LNCAP (cell line): ENCODE measurements at regions not wholly inside any gene's neighbourhood (a gene's known extent, or its start where the extent isn't known, plus 50 kb on each side); places are given as distances from the start of the nearest gene placed in this dataset.

Experiments
- TF ChIP-seq, protein P1 (sequence below): fragments of 450-650 bp; IDR thresholded peaks from 2 replicates; pipeline ENCODE4 v1.5.1; 2017; ENCODE audit warnings: mild to moderate bottlenecking

DNA sequence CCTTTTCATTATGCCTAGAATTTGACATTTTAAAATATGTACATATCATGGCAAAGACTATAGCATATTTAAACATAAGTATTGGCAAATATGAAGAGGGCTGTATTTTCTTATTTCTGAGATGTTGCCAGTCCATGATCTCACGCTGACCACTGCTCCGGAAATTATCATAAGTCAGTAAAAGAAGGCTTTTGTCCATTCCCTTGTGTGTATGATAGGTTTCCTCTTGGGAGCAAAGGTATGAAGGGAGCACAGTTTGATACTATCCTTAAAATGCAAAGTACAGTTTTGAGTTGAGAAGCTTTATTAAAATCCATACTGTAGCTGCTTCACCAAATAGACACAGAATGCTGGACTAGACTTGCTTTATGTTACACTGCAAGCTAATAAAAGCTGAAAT, 52.6 kb upstream of the AGA start:
- TF ChIP-seq, protein P1, sequence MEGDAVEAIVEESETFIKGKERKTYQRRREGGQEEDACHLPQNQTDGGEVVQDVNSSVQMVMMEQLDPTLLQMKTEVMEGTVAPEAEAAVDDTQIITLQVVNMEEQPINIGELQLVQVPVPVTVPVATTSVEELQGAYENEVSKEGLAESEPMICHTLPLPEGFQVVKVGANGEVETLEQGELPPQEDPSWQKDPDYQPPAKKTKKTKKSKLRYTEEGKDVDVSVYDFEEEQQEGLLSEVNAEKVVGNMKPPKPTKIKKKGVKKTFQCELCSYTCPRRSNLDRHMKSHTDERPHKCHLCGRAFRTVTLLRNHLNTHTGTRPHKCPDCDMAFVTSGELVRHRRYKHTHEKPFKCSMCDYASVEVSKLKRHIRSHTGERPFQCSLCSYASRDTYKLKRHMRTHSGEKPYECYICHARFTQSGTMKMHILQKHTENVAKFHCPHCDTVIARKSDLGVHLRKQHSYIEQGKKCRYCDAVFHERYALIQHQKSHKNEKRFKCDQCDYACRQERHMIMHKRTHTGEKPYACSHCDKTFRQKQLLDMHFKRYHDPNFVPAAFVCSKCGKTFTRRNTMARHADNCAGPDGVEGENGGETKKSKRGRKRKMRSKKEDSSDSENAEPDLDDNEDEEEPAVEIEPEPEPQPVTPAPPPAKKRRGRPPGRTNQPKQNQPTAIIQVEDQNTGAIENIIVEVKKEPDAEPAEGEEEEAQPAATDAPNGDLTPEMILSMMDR, result no peak

DNA sequence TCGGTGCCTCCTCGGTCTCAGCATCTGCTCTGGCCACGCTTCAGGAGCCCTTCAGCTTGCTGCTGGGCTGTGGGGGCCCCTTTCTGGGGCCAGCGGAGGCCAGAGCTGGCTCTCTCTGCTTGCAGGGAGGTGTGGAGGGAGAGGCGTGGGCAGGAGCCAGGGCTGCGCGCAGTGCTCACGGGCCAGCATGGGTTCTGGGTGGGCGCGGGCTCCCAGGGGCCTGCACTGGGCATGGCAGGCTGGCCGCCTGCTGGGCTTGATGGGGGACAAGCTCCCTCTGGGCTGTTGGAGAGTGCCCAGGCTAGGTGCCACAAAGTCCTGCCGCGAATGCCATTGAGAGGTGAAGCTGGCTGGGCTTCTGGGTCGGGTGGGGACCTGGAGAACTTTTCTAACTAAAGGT, 57.3 kb upstream of the AGA start:
- TF ChIP-seq, protein P1, result no peak

DNA sequence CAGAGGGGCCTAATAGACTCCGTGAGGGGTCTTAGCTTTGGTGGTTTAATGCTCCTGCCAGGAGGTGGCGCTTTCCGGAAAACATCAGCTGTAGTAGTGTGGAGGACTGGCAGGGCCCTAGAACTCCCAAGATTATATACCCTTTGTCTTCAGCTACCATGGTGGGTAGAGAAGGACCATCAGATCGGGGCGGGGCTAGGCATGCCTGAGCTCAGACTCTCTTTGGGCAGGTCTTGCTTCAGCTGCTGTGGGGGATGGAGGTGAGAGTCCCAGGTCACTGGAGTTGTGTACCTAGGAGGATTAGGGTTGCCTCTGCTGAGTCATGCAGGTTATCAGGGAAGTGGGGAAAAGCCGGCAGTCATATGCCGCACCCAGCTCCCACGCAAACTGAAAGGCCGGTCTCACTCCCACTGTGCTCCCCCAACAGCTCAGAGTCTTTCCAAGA, 63.0 kb upstream of the AGA start:
- TF ChIP-seq, protein P1, result no peak; the same call in 1 of the 2 replicates

DNA sequence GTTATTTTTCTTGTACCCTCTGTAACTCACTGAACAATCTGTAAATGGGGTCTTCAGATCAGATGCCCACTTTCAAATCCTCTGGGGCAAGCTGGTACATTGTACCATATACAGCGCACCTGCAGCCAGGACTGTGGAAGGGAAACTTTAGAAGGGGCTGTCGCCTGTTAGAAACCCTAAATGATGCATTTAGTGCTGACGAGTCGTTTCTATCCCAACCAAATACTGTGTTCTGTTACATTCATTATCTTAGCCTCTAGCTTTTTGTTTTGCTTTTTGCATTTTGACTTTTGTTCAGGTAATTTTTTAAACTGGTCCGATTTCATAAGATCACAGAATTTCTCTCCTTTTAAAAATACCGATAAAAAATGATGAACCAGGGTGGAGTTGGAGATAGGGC, 66.4 kb upstream of the AGA start:
- TF ChIP-seq, protein P1, result no peak

DNA sequence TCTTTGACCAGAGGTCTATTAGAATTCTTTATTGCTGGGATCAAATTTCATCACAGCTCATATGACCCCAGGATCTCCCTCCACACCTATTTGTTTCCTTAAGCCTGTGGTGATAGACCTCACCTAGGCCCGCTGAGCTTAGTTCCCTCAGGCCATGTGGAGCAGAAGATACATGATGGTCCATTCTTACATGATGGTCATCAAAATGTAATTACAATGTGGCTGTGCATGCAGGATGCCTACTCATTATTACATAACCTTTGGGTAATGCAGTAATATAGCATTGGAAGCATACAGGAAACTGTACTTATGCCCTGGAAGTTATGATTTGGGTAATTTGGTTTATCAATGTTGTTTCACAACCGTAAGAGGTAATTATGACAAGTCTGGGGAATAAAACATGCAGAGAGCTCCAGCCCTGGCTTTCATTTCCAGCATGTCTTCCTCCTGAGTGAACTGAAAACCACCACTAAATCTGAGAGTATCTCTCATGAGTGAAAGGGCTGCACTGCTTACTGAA, 67.0 kb upstream of the AGA start:
- TF ChIP-seq, protein P1, result no peak

DNA sequence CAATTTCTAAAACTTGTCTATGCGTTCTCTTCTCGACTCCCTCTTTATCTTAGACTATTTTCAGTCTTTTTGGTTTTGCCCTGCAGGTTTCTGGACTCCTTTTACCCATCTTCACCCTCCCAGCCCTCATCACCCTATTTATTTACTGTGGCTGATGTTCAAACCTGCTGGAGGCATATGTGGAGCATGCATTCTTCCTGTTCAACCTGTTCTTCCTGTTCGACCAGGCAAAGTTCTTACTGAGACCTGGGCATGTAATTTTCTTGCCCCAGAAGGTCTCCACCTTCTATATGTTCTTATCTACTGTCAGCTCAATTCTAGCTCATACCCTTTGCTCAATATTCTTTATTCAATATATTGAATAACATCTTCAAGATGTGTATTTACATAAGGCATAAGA, 69.4 kb upstream of the AGA start:
- TF ChIP-seq, protein P1, result no peak

DNA sequence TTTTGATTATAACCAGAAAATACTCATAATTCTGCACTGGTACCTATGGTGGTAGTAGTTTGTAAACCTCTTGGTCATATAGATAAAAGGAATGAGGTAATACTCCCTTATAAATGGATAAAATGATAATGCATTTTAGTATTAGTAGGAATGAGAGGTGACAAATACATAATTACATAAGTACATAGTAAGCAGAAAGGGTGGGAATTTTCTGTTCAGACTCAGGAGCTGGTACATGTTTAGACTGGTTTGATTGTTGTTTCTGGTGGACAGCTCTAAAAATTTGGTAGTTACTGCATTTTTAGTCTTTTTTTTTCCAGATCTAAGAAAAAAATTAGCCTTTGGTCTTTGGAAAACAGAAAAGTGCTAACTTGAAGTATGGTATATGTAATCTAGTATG, 70.4 kb upstream of the AGA start:
- TF ChIP-seq, protein P1, result no peak

DNA sequence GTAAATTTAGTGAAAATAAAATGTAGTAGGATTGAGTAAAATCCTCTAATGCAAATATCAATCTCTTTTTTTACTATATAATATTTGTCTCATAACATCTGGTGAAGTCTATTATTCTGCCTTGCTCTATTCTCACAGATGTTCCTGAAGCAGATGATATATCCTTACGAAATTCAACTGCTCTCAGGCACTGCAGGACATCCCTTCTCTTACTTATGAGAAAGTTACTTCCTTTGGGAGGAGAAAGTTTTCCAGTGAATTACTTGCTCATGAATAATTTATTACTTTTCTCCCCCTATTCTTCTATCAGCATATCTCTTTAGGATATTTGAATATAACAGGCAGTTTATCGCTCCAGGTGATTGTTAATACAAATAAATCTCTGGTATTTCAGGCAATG, 75.6 kb upstream of the AGA start:
- TF ChIP-seq, protein P1, result no peak
